LNCAP (cell line): ENCODE measurements at regions not wholly inside any gene's neighbourhood (a gene's known extent, or its start where the extent isn't known, plus 50 kb on each side); places are given as distances from the start of the nearest gene placed in this dataset.

Source experiments
- CTCF ChIP-seq: fragments of 450-650 bp; IDR thresholded peaks from 2 replicates; pipeline ENCODE4 v1.5.1; 2017; ENCODE audit warnings: mild to moderate bottlenecking

- no peak for TF ChIP-seq CTCF
Measured at GRCh38 chr2:122866095-122866494, 1110.6 kb downstream of the TSN start.

GRCh38 chr2:122867941-122868340, 1112.5 kb downstream of the TSN start:
- TF ChIP-seq CTCF, result no peak

GRCh38 chr2:122868646-122869275, 1113.3 kb downstream of the TSN start:
- no peak for TF ChIP-seq CTCF

- TF ChIP-seq CTCF, result no peak
Measured at GRCh38 chr2:122873951-122874350, 1118.5 kb downstream of the TSN start.

GRCh38 chr2:122875091-122875865, 1119.8 kb downstream of the TSN start:
- TF ChIP-seq CTCF, result no peak

- TF ChIP-seq CTCF, result no peak
Measured at GRCh38 chr2:122883849-122884248, 1128.4 kb downstream of the TSN start.

GRCh38 chr2:122884889-122885288, 1129.4 kb downstream of the TSN start:
- TF ChIP-seq CTCF, result no peak
